ENCODE measurements at regions not wholly inside any gene's neighbourhood (a gene's known extent, or its start where the extent isn't known, plus 50 kb on each side); places are given as distances from the start of the nearest gene placed in this dataset.

DNA sequence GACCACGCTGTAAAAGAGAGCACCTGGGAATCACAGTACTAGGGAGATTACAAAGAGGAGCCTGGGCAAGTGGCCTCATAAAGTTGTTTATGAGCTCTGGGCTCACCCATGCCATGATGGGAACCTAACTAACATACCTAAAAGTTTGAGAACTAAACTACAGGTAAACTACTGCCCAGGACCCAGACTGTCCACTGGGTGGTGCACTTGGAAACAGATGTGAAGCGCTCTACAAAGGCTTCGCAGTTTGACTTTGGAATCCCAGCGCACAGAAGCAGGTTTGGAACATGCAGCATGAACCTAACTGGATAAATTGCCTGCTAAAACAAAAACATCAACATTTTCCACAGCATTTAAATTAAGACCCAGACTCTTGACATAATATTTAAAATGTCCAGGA is 418.6 kb downstream of the FAM181B start:
- Histone ChIP-seq H2AK5ac (ENCODE audit: low read depth, low read length) (no peak overlapping the region), H3K23ac (ENCODE audit: low read depth, low read length) (no peak overlapping the region), H2BK15ac (ENCODE audit: low read depth, low read length) (no peak overlapping the region), H3K27ac (ENCODE audit: insufficient read depth, low read length) (no peak overlapping the region), H2AFZ (replicated peaks; ENCODE audit: low read length, poor library complexity) (no peak overlapping the region), H3K4me2 (ENCODE audit: low read depth, low read length) (no peak overlapping the region), H3K79me1 (ENCODE audit: low read depth in 1 of 2, low read length in 2 of 2) (no peaks in the 10 kb centered on the region), H3K18ac (ENCODE audit: low read depth, low read length) (no peak overlapping the region), H4K8ac (ENCODE audit: low read depth in 2 of 2, low read length in 2 of 2) (no peak overlapping the region), H3K27me3 (ENCODE audit: control insufficient read depth, insufficient read depth, low read length) (no peaks in the 10 kb centered on the region), H4K5ac (ENCODE audit: low read depth, low read length) (no peak overlapping the region), H2BK5ac (ENCODE audit: low read depth, low read length, poor library complexity, severe bottlenecking) (no peak overlapping the region), H3K4ac (ENCODE audit: low read depth, low read length) (no peak overlapping the region), H2BK120ac (ENCODE audit: low read depth, low read length) (no peak overlapping the region), H4K91ac (ENCODE audit: insufficient read depth, low read depth, low read length) (no peak overlapping the region), H2AK9ac (replicated peaks; ENCODE audit: low read depth, low read length, poor library complexity) (no peak overlapping the region), H2BK20ac (ENCODE audit: low read depth, low read length) (no peak overlapping the region), H3K9ac (ENCODE audit: low read depth, low read length) (no peak overlapping the region), H3K36me3 (ENCODE audit: control insufficient read depth, insufficient read depth, low read length) (no peaks in the 10 kb centered on the region), H3K4me3 (ENCODE audit: insufficient read depth, low read depth, low read length) (no peak overlapping the region), H3K14ac (replicated peaks; ENCODE audit: low read depth, low read length) (no peak overlapping the region), H3K9me3 (ENCODE audit: control insufficient read depth, insufficient read depth, low read length) (0 out of 2 replicates have a peak, but pooled peaks cover 1% of the 10 kb centered on the region), H3K9me1 (ENCODE audit: insufficient read depth, low read length) (no peaks in the 10 kb centered on the region), H3K4me1 (ENCODE audit: control insufficient read depth, insufficient read depth, low read length) (no peaks in the 10 kb centered on the region), H4K20me1 (ENCODE audit: insufficient read depth, low read length) (no peaks in the 10 kb centered on the region), H3K56ac (ENCODE audit: extremely low read depth, insufficient read depth, low read length) (no peak overlapping the region)
- TF ChIP-seq RCOR1 (IDR thresholded peaks at IDR 0.05; ENCODE audit: insufficient replicate concordance, low read length) = no peak
- no peak for TF ChIP-seq RAD21 (IDR thresholded peaks at IDR 0.05; ENCODE audit: low read length)
- no peak for TF ChIP-seq MXI1 (IDR thresholded peaks at IDR 0.05; ENCODE audit: borderline replicate concordance, low read depth, low read length)
- TF ChIP-seq, protein P1, sequence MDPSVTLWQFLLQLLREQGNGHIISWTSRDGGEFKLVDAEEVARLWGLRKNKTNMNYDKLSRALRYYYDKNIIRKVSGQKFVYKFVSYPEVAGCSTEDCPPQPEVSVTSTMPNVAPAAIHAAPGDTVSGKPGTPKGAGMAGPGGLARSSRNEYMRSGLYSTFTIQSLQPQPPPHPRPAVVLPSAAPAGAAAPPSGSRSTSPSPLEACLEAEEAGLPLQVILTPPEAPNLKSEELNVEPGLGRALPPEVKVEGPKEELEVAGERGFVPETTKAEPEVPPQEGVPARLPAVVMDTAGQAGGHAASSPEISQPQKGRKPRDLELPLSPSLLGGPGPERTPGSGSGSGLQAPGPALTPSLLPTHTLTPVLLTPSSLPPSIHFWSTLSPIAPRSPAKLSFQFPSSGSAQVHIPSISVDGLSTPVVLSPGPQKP (IDR thresholded peaks at IDR 0.05; ENCODE audit: borderline replicate concordance, low read depth, low read length) = no peak
- TF ChIP-seq MAFK (IDR thresholded peaks at IDR 0.05; ENCODE audit: low read depth, low read length) = no peak
- TF ChIP-seq, protein P2, sequence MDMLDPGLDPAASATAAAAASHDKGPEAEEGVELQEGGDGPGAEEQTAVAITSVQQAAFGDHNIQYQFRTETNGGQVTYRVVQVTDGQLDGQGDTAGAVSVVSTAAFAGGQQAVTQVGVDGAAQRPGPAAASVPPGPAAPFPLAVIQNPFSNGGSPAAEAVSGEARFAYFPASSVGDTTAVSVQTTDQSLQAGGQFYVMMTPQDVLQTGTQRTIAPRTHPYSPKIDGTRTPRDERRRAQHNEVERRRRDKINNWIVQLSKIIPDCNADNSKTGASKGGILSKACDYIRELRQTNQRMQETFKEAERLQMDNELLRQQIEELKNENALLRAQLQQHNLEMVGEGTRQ (IDR thresholded peaks at IDR 0.05; ENCODE audit: low read depth, low read length) = no peak
- TF ChIP-seq POLR2A (IDR thresholded peaks at IDR 0.05; ENCODE audit: low read depth, low read length) = no peak
- ATAC-seq (ENCODE audit: low read depth) (no peak), DNase-seq (no peak)
- no CpG with 5 or more reads among the region's 4 CpGs for WGBS, 2 experiments (ENCODE audit: extremely low coverage in 2 of 2, insufficient read length in 1 of 2)
- intact Hi-C loops (cut with micrococcal nuclease) (no loop called here), in situ Hi-C loops (cut with MboI; ENCODE audit: low sequenced_read_pairs) (no loop called here), dilution Hi-C loops (cut with HindIII; ENCODE audit: low sequenced_read_pairs, unreplicated experiment) (no loop called here)
- CTCF ChIA-PET = no interaction called here
- no TSS peak for BruUV-seq (replicated peaks)
- POLR2A ChIA-PET (ENCODE audit: unreplicated experiment) = no interaction called here
